HG02938 (cell line): ENCODE measurements at regions not wholly inside any gene's neighbourhood (a gene's known extent, or its start where the extent isn't known, plus 50 kb on each side); places are given as distances from the start of the nearest gene placed in this dataset.
"Not testable (repeated sequence)": the region's sequence is repeated elsewhere in the genome, so short reads cannot be mapped to it uniquely, and the experiment has no call there.

Experiments used
- ATAC-seq: cut with Tn5 transposase; IDR thresholded peaks from one replicate; pipeline ENCODE4 v1.9.1; 2021; ENCODE audit warnings: mild to moderate bottlenecking, moderate library complexity; ENCODE audit not compliant: unreplicated experiment

GRCh38 chr6:131336596-131336995, 201.3 kb downstream of the AKAP7 start:
- no peak for ATAC-seq

DNA sequence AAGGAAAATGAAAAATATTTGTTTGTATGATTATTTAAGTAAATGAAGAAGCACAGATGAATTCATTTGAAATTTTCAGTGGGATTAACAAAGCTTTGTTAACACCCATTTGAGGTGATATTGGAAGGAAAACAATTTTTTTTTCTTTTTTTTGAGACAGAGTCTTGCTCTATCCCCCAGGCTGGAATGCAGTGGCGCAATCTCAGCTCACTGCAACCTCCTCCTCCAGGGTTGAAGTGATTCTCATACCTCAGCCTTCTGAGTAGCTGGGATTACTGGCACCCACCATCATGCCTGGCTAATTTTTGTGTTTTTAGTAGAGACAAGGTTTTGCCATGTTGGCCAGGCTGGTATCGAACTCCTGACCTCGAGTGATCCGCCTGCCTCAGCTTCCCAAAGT, 211.6 kb downstream of the AKAP7 start:
- not testable (repeated sequence) for ATAC-seq

DNA sequence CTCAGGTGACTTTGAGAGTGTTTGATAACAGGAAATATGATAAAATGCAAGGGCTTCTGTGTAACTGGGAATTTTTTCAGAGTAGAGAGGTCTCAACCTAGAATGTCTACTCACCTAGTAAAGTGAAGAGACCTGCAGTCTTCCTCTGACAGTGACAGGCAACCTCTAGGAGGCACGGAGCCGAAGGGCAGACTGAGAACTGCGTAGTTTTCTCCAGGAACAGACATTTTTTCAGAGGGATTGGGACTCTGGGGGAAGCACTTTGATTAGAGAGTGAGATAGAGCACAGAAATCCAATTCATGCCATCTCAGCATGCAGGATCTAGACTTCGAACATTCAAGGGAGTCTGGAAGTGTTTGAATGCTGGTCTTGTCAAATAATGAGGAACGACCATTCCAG, 213.3 kb downstream of the AKAP7 start:
- ATAC-seq = no peak

DNA sequence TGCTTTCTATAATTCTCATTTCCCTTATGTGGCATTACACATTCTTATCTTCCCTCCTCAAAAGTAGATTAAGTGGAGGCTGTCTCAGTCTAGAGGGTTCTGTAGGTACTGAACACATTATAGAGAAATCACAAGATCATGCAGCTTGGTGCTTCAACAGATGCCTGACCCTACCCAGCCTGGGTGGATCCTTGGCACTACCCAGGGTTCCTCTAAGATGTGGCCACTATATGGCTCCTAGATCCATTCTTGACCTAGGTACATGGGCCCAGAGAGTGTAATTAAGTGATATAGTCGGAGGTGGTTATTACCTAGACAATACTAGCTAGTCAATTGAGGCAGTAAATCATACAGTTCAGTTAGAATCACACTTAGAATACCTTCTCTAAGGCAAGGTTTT, 213.9 kb downstream of the AKAP7 start:
- no peak for ATAC-seq

DNA sequence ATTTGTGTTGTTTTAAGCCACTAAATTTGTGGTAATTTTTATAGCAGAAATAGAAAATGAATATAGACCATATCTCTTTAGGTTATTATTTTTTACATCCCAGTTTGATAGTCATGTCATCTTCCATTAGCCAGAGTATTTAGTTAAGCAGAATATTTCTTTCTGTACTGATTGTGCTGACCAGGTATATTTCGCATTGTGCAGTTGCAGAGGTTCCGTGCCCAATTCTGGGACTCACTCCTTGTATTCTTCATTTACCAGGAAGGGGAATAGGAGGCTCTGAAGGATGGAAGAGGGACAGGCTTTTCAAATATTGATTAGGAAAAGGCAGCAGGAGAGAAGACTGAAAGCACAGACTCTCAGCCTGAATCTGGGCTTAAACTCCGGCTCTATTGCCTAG, 217.8 kb downstream of the AKAP7 start:
- no peak for ATAC-seq

GRCh38 chr6:131353876-131354275, 218.6 kb downstream of the AKAP7 start:
- ATAC-seq = no peak

DNA sequence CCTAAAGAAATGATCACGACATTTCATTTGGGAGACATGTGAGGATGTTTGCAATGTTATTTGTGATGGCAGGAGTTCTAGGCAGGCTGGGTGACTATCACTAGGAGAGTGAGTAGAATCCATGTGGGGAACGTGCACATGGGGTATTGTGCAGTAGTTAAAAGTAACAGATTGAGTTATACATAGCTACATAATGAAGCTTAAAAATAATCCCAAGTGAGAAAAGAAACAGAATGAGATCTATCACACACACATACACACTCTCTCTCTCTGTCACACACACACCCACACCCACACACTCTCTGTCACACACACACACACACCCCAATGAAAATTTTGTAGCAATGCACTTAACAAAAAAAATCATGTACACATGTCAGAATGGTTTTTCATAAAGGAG, 218.7 kb upstream of the ARG1 start:
- ATAC-seq = no peak

GRCh38 chr6:131356161-131356560, 216.9 kb upstream of the ARG1 start:
- no peak for ATAC-seq

DNA sequence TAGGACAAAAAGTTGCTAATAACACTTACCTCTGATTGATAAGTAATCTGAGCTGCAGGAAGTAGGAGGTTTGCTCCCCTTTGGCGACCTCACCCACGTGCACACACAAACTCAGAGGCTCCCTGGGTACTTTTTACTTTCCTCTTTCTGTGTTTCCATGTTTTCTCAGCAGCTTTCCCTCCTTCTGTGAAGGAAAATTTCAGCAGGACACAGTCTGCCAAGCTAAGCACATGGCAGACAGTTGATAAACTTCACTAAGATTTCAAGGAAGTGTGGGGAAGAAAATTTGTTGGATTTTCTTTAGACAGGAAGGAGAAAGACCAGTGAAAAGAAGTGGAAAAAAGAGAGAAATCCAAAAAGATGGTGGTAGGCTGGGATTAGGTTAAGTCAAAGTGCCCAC, 215.5 kb upstream of the ARG1 start:
- ATAC-seq = no peak

DNA sequence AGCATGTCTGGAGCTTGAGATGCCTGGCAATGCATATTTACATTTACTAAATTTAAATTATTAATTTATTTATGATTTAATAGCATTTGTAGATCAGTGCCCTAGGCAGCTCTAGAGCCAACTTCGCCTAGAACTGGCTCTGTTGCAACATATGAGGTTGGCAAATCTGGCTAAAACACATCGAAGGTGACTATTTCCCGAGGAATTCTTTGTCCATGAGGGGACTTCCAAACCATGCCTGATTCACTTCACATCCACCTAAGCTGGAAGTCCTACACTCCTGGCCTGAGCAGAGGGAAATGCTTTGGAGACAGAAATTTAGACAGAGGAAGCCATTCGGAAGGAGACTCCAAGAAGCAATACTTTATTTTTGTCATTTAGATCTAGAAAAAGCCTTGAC, 211.0 kb upstream of the ARG1 start:
- ATAC-seq = no peak

GRCh38 chr6:131362696-131363095, 210.3 kb upstream of the ARG1 start:
- no peak for ATAC-seq

DNA sequence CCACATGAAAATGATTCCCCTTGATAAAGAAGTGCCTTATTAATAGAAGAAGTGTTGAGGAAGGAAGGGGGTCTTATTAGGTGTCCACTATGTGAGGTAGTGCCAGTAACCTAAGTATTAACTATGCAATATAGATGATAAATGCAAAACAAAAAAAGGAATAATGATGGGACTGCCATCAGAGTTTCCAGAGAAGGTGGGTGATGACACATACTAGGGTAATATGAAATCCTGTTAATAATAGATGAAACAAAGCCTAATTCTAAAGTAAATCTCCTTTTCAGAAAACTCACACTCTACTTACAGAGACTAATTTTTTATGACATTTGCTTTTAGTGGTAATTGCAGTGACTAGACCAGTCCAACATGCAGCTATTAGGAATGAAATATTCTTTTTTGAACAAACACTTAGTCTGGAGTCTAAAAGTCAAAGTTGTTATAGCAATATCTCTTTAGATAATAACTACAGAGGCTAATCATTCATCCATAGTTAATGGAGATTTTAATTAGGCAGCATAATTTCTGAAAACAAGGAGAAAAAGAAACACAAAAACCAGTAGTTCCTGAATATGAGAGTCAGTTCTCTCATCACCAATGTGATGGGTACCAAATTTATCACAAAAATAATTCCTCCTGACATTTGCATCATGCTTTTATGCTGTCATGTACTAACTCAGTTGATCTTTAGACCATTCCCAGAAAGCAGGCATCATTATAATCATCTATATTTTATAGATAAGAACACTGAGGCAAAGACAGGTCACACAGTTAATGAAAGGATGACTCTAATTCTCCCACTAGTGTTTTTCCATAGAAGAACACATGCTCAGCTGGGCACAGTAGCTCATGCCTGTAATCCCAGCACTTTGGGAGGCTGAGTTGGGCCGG, 208.8 kb upstream of the ARG1 start:
- ATAC-seq = no peak

GRCh38 chr6:131366223-131366622, 206.8 kb upstream of the ARG1 start:
- ATAC-seq = no peak

DNA sequence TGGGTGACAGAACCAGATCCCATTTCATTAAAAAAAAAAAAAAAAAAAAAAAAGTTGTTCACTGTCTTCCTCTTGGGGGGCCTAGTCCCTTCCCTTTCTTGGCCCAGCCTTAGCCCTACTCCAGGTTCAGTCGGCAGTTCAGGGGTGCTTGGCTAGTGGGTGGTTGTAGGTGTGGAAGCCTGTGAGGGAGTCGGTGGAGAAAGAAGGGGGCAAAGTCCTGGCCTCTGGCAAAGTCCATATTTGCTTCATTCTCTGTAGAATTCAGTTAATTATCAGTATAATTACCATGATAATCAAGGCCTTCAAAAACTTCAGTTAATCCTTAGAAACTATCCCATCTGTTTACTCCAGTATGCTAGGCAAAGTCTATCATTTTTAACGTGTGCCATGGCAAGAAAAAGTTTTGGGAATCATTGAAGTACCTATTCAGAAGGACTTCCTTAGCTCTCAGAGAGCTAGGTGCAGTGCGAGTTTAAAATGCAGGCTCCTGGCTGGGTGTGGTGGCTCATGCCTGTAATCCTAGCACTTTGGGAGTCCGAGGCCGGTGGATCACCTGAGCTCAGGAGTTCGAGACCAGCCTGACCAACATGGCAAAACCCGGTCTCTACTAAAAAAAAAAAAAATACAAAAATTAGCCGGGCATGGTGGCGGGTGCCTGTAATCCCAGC, 205.7 kb upstream of the ARG1 start:
- ATAC-seq = no peak

DNA sequence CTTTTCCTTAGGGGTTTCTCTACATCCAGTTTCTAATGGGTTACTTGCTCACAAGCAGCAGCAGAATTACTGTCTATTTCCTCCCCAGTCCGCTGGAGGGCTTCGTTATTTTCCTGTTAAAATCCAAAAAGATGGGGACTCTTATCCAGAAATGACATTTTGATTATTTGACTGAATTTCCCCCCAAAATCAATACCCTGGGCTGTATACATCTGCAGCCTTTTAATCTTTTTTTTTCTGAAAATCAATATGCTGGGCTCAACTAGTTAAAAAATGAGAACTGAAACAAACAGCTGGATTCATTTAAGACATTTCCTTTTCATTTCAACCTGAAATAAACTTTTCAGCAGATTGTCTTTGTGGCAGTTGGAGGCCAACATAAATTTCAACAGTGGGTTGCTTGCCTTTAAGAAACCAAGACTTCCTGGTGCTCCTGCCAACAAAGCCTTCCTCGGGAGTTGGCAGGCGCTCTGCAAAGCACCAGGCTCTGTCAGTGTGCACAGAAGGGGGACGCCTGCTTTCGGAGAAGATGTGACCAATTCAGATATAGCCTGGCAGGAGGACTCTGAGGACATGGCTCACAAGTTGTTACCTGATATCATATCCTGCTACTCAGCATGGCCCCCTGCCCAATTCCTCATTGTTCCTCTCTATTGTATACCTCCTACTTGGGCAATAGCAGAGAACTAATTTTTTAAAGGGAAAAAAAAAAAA, 204.7 kb upstream of the ARG1 start:
- ATAC-seq = peak; percentile 70

- ATAC-seq = no peak
These were observed 200.5 kb upstream of the ARG1 start for GRCh38 chr6:131372535-131372934.

GRCh38 chr6:131377112-131377705, 195.8 kb upstream of the ARG1 start:
- no peak for ATAC-seq

GRCh38 chr6:131378874-131379273, 194.2 kb upstream of the ARG1 start:
- no peak for ATAC-seq

GRCh38 chr6:131379948-131380347, 193.1 kb upstream of the ARG1 start:
- ATAC-seq = no peak

DNA sequence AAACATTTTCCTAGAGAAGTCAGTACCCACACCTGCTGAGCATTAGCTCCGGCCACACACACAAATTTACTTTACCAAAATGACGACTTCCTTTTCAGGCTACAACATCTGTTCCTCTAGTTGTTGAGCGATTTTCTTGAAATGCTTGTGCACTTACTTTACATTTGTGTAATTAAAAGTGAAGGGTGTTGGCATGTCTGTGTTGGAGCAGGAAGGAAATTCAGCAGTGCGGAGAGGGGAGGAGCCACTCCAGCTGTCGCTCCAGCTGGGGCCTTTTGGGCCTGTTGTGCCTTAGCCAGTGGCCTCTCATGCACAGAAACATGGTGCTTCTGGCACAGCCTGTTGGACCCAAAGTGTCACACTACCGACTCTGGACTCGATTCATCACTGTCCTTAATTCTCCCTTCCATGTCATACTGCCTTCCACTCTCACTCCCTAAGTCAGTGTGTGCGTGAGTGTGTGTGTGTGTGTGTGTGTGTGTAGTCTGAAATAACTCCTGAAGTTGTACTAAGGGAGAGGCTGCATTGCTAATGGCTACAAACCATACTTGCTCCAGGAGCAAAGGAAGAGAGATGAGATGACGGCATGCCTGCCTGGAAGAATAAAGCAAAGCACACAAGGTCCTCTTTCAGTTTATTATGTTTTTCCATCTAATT, 191.8 kb upstream of the ARG1 start:
- no peak for ATAC-seq

GRCh38 chr6:131381709-131382093, 191.3 kb upstream of the ARG1 start:
- ATAC-seq = no peak
